Esophagus muscularis mucosa (tissue), 3 donors: ENCODE measurements at regions not wholly inside any gene's neighbourhood (a gene's known extent, or its start where the extent isn't known, plus 50 kb on each side); places are given as distances from the start of the nearest gene placed in this dataset.

Source experiments
- CTCF ChIP-seq, 3 experiments: fragments of 200-600 bp in 2 of 3; fragments of 450-650 bp in 1 of 3; sonication (generic) in 2 of 3; IDR thresholded peaks; one replicate each; pipeline ENCODE4 v1.5.1; 2017 to 2019; ENCODE audit warnings: antibody characterized with exemption in 3 of 3, mild to moderate bottlenecking in 2 of 3, moderate library complexity in 1 of 3
- POLR2AphosphoS5 ChIP-seq, 2 donors: sonication (generic); formaldehyde crosslinking; IDR thresholded peaks; one replicate each; pipeline ENCODE4 v1.6.1; 2017; ENCODE audit warnings: antibody characterized with exemption in 2 of 2

- no peak for TF ChIP-seq CTCF (IDR thresholded peaks at IDR 0.05)
- no peak for TF ChIP-seq POLR2AphosphoS5 (IDR thresholded peaks at IDR 0.05)
These were observed 1101.0 kb upstream of the GYPC start for GRCh38 chr2:125554956-125555355.
